GM12872 (cell line): ENCODE measurements at regions not wholly inside any gene's neighbourhood (a gene's known extent, or its start where the extent isn't known, plus 50 kb on each side); places are given as distances from the start of the nearest gene placed in this dataset.

Source experiments
- CTCF ChIP-seq: IDR thresholded peaks from 3 replicates; pipeline ENCODE4 v1.5.1; 2011; ENCODE audit warnings: low read depth, mild to moderate bottlenecking, low read length, moderate library complexity; ENCODE audit not compliant: insufficient read depth

GRCh38 chr13:39952249-39953233, 297.1 kb downstream of the COG6 start:
- TF ChIP-seq CTCF: no peak

- no peak for TF ChIP-seq CTCF
Observed at GRCh38 chr13:39954476-39954875, 299.0 kb downstream of the COG6 start.

GRCh38 chr13:39955560-39955959, 300.1 kb downstream of the COG6 start:
- no peak for TF ChIP-seq CTCF

- no peak for TF ChIP-seq CTCF
Observed at GRCh38 chr13:39956036-39956435, 300.6 kb downstream of the COG6 start.

- TF ChIP-seq CTCF: no peak
Observed at GRCh38 chr13:39957868-39958677, 302.6 kb downstream of the COG6 start.

GRCh38 chr13:39959497-39960144, 304.2 kb downstream of the COG6 start:
- TF ChIP-seq CTCF: no peak

GRCh38 chr13:39960191-39960590, 304.7 kb downstream of the COG6 start:
- no peak for TF ChIP-seq CTCF
